ENCODE measurements at regions not wholly inside any gene's neighbourhood (a gene's known extent, or its start where the extent isn't known, plus 50 kb on each side); places are given as distances from the start of the nearest gene placed in this dataset.

DNA sequence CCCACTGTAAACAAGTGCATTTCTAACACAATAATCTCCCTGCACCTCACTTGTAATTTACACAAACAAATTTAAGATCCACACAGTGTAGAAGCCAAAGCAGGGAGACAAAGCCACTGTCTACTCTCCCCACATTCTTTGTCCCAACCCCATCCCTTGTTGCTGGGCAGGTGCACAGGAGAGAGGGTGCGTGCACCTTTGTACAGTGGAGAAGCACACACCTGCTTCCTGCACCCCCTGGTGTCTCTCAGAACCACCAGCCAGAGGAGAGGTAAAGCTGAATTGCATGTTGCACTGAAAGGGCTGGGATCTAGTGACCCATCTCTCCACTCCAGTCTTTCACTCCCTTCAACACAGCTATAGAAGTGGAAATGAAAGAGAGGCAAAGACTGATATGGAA lies 51.4 kb upstream of the IFNG-AS1 start:
- DNase-seq (ENCODE audit: low spot score), result no peak
- in situ Hi-C loops (cut with MboI; ENCODE audit: low sequenced_read_pairs, unreplicated experiment), result no loop called here
- TF ChIP-seq, protein P1, sequence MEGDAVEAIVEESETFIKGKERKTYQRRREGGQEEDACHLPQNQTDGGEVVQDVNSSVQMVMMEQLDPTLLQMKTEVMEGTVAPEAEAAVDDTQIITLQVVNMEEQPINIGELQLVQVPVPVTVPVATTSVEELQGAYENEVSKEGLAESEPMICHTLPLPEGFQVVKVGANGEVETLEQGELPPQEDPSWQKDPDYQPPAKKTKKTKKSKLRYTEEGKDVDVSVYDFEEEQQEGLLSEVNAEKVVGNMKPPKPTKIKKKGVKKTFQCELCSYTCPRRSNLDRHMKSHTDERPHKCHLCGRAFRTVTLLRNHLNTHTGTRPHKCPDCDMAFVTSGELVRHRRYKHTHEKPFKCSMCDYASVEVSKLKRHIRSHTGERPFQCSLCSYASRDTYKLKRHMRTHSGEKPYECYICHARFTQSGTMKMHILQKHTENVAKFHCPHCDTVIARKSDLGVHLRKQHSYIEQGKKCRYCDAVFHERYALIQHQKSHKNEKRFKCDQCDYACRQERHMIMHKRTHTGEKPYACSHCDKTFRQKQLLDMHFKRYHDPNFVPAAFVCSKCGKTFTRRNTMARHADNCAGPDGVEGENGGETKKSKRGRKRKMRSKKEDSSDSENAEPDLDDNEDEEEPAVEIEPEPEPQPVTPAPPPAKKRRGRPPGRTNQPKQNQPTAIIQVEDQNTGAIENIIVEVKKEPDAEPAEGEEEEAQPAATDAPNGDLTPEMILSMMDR (IDR thresholded peaks at IDR 0.05; ENCODE audit: borderline replicate concordance, control extremely low read depth, extremely low read depth, insufficient read depth, missing control alignments), result no peak

Data from GM13976 (cell line).